ENCODE measurements at regions not wholly inside any gene's neighbourhood (a gene's known extent, or its start where the extent isn't known, plus 50 kb on each side); places are given as distances from the start of the nearest gene placed in this dataset.

- CTCF ChIA-PET, result no interaction called here
- Mint-ChIP-seq H3K9me3 (ENCODE audit: low read depth) (no peaks in the 10 kb centered on the region), H3K4me1 (no peaks in the 10 kb centered on the region), H3K4me3 (no peak overlapping the region), H3K36me3 (no peaks in the 10 kb centered on the region), H3K27ac (no peak overlapping the region), H3K27me3 (no peaks in the 10 kb centered on the region)
- no peak for DNase-seq
- no peak for ATAC-seq
These were observed 881.5 kb downstream of the LTN1 start for GRCh38 chr21:28111151-28111619.

DNA sequence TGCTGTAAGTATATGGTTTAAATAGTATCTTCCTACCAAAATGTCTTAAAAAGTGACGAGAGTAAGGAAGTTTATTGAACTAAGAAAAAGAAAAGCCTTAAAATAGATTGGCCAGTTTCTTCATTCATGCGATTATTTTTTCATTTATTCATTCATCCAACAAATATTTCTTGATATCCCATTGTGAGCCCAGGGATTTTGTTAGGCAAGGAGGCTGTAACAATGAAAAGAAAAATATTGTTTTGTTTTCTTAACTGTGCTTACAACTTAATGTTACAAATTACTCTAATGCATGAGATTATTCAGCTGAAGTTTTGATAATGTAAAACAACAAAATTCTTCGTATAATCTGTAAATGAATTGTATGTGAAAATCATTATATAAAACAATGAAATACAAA is 882.0 kb downstream of the LTN1 start:
- Mint-ChIP-seq H3K4me1 (no peaks in the 10 kb centered on the region), H3K9me3 (ENCODE audit: low read depth) (no peaks in the 10 kb centered on the region), H3K36me3 (no peaks in the 10 kb centered on the region), H3K27ac (no peak overlapping the region), H3K27me3 (no peaks in the 10 kb centered on the region), H3K4me3 (no peak overlapping the region)
- CTCF ChIA-PET, result no interaction called here
- ATAC-seq (no peak), DNase-seq (no peak)

- Mint-ChIP-seq H3K27ac (no peak overlapping the region), H3K4me1 (no peaks in the 10 kb centered on the region), H3K36me3 (no peaks in the 10 kb centered on the region), H3K27me3 (no peaks in the 10 kb centered on the region), H3K4me3 (no peak overlapping the region), H3K9me3 (ENCODE audit: low read depth) (no peaks in the 10 kb centered on the region)
- DNase-seq (no peak), ATAC-seq (no peak)
- CTCF ChIA-PET, result no interaction called here
These were observed 882.6 kb downstream of the LTN1 start for GRCh38 chr21:28110074-28110473.

- DNase-seq, result no peak
- H3K4me3 Mint-ChIP-seq, result no peak overlapping the region
- H3K36me3 Mint-ChIP-seq, result no peaks in the 10 kb centered on the region
- CTCF ChIA-PET, result no interaction called here
- no peak overlapping the region for H3K27ac Mint-ChIP-seq
- H3K9me3 Mint-ChIP-seq (ENCODE audit: low read depth), result no peaks in the 10 kb centered on the region
- H3K4me1 Mint-ChIP-seq, result no peaks in the 10 kb centered on the region
- ATAC-seq, result no peak
- no peaks in the 10 kb centered on the region for H3K27me3 Mint-ChIP-seq
These were observed 886.2 kb downstream of the LTN1 start for GRCh38 chr21:28106370-28106890.

GRCh38 chr21:28104346-28104745 is 888.3 kb downstream of the LTN1 start:
- no peaks in the 10 kb centered on the region for H3K27me3 Mint-ChIP-seq
- DNase-seq (no peak), ATAC-seq (no peak)
- CTCF ChIA-PET, result no interaction called here
- no peak overlapping the region for H3K27ac Mint-ChIP-seq
- no peaks in the 10 kb centered on the region for H3K4me1 Mint-ChIP-seq
- no peak overlapping the region for H3K4me3 Mint-ChIP-seq
- no peaks in the 10 kb centered on the region for H3K9me3 Mint-ChIP-seq (ENCODE audit: low read depth)
- H3K36me3 Mint-ChIP-seq, result no peaks in the 10 kb centered on the region

- Mint-ChIP-seq H3K4me1 (no peaks in the 10 kb centered on the region), H3K9me3 (ENCODE audit: low read depth) (no peaks in the 10 kb centered on the region), H3K36me3 (no peaks in the 10 kb centered on the region), H3K27ac (no peak overlapping the region), H3K27me3 (no peaks in the 10 kb centered on the region), H3K4me3 (no peak overlapping the region)
- CTCF ChIA-PET, result no interaction called here
- DNase-seq, result no peak
- ATAC-seq, result no peak
These were observed 892.3 kb downstream of the LTN1 start for GRCh38 chr21:28100366-28100765.

- Mint-ChIP-seq H3K4me3 (no peak overlapping the region), H3K9me3 (ENCODE audit: low read depth) (no peaks in the 10 kb centered on the region), H3K36me3 (no peaks in the 10 kb centered on the region), H3K27ac (no peak overlapping the region), H3K27me3 (no peaks in the 10 kb centered on the region), H3K4me1 (no peaks in the 10 kb centered on the region)
- DNase-seq (no peak), ATAC-seq (no peak)
- CTCF ChIA-PET, result no interaction called here
These were observed 893.5 kb downstream of the LTN1 start for GRCh38 chr21:28099001-28099705.

GRCh38 chr21:28091466-28091865 is 901.2 kb downstream of the LTN1 start:
- Mint-ChIP-seq H3K27ac (no peak overlapping the region), H3K4me1 (no peaks in the 10 kb centered on the region), H3K4me3 (no peak overlapping the region), H3K27me3 (no peaks in the 10 kb centered on the region), H3K36me3 (no peaks in the 10 kb centered on the region), H3K9me3 (ENCODE audit: low read depth) (no peaks in the 10 kb centered on the region)
- ATAC-seq, result no peak
- DNase-seq, result no peak
- CTCF ChIA-PET, result no interaction called here

DNA sequence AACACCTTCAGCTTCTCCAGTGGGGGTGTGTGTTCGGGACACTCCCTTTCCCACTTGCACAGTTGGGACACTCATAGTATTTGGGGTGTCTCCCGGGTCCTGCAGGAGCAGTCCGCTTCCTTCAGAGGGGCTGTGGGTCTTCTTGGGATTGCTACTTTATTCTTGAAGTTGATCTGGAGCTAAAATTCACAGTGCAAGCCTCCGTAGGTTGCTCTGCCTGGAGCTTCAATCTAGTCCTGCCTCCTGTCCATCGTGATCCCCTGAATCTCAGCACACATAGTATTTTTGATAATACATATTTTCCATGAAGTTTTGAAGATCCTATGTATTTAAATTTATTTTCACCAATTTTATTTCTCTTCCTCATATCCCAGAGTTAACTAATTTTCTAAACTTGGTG is 902.1 kb downstream of the LTN1 start:
- DNase-seq, result no peak
- ATAC-seq, result no peak
- Mint-ChIP-seq H3K9me3 (ENCODE audit: low read depth) (no peaks in the 10 kb centered on the region), H3K4me3 (no peak overlapping the region), H3K27ac (no peak overlapping the region), H3K27me3 (no peaks in the 10 kb centered on the region), H3K4me1 (no peaks in the 10 kb centered on the region), H3K36me3 (no peaks in the 10 kb centered on the region)
- CTCF ChIA-PET, result no interaction called here

DNA sequence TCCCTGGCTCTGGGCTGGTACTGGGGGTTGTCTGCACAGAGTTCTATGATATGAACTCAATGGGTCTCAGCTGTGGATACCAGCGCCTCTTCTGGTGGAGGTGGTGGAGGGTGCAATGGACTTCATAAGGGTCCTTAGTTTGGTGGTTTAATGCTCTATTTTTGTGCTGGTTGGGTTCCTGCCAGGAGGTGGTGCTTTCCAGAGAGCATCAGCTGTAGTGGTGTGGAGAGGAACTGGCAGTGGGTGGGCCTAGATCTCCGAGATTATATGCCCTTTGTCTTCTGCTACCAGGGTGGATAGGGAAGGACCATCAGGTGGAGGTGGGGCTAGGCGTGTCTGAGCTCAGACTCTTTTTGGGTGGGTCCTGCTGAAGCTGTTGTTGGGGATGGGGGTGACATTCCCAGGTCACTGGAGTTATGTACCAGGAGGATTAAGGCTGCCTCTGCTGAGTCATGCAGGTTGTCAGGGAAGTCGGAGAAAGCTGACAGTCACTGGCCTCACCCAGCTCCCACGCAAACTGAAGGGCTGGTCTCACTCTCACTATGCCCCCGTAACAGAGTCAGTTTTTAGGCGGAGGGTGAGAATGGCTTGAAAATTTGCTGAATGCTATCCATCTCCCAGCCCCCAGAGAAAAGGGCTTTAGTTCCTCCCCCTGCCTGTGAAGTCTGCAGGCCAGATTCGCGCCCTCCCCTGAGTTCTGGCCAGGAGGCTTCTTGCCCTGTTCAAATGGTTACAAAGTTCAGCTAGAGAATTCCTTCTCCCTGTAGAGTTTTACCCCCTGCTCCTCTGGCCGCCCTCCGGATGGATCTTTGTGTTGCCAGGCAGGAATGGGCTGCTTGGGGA is 902.9 kb downstream of the LTN1 start:
- ATAC-seq (no peak), DNase-seq (no peak)
- CTCF ChIA-PET, result no interaction called here
- Mint-ChIP-seq H3K9me3 (ENCODE audit: low read depth) (no peaks in the 10 kb centered on the region), H3K36me3 (no peaks in the 10 kb centered on the region), H3K4me3 (no peak overlapping the region), H3K4me1 (no peaks in the 10 kb centered on the region), H3K27ac (no peak overlapping the region), H3K27me3 (no peaks in the 10 kb centered on the region)

GRCh38 chr21:28086861-28087581 is 905.7 kb downstream of the LTN1 start:
- CTCF ChIA-PET, result no interaction called here
- no peak overlapping the region for H3K27ac Mint-ChIP-seq
- DNase-seq (no peak), ATAC-seq (no peak)
- no peaks in the 10 kb centered on the region for H3K36me3 Mint-ChIP-seq
- no peaks in the 10 kb centered on the region for H3K27me3 Mint-ChIP-seq
- no peak overlapping the region for H3K4me3 Mint-ChIP-seq
- peaks cover 7% of the 10 kb centered on the region for H3K9me3 Mint-ChIP-seq (ENCODE audit: low read depth)
- no peaks in the 10 kb centered on the region for H3K4me1 Mint-ChIP-seq

DNA sequence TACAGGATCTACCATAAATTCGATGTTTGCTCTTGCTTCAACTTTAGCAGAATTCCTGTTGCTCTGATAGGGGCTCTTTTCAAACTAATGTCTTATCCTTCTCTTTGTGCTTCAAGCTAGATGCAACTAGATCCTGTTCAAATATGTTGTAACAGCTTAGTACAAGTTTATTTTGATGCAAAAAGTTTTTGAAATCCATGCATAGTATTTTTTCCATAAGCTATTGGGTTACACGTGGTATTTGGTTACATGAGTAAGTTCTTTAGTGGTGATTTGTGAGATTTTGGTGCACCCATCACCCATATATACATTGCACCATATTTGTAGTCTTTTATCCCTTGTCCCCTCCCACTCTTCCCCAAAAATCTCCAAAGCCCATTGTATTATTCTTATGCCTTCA is 907.7 kb downstream of the LTN1 start:
- DNase-seq (no peak), ATAC-seq (no peak)
- H3K27ac Mint-ChIP-seq, result no peak overlapping the region
- no peak overlapping the region for H3K4me3 Mint-ChIP-seq
- H3K9me3 Mint-ChIP-seq (ENCODE audit: low read depth), result peaks cover 7% of the 10 kb centered on the region
- H3K27me3 Mint-ChIP-seq, result no peaks in the 10 kb centered on the region
- H3K36me3 Mint-ChIP-seq, result no peaks in the 10 kb centered on the region
- no peaks in the 10 kb centered on the region for H3K4me1 Mint-ChIP-seq
- CTCF ChIA-PET, result no interaction called here

DNA sequence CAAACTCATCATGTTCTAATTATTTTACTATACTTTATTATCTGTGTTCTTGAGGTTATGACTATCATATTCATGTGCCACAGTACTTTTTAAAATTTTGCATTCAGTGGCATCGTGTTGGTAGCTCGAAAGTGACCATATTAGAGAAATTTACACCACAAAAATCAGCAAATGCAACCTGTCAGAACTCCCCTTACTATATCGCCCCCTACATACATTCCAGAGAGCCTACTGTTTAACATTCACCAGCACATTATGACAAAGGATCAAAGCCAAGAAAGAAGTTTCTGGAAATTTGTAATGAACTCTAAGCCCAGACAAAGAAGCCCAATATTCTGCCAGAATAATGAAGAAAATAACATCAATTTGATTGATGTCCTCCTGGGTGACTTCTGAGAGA is 909.3 kb downstream of the LTN1 start:
- H3K27me3 Mint-ChIP-seq, result no peaks in the 10 kb centered on the region
- no peak overlapping the region for H3K4me3 Mint-ChIP-seq
- DNase-seq, result no peak
- ATAC-seq, result no peak
- no peaks in the 10 kb centered on the region for H3K4me1 Mint-ChIP-seq
- no peaks in the 10 kb centered on the region for H3K36me3 Mint-ChIP-seq
- H3K27ac Mint-ChIP-seq, result no peak overlapping the region
- peaks cover 7% of the 10 kb centered on the region for H3K9me3 Mint-ChIP-seq (ENCODE audit: low read depth)
- CTCF ChIA-PET, result no interaction called here

DNA sequence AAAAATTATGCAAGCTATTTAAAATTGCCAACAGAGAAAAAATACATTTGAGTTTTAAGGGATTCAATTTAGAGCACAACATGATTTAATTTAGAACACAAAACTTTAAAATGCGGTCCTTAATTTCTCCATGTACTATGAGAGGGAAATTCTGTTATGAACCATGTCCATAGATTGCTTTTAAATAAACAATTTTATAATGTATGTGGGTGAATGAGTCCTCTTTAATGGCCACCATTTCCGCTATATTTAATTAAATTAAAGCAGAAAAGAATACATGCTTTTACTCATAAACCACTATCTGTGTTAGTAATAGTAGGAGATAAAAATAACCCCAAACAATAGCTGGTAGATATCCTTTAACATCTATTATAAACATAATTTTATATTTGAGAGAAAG is 914.6 kb downstream of the LTN1 start:
- Mint-ChIP-seq H3K27ac (no peak overlapping the region), H3K36me3 (no peaks in the 10 kb centered on the region), H3K9me3 (ENCODE audit: low read depth) (peaks cover 7% of the 10 kb centered on the region), H3K27me3 (no peaks in the 10 kb centered on the region), H3K4me1 (no peaks in the 10 kb centered on the region), H3K4me3 (no peak overlapping the region)
- ATAC-seq (no peak), DNase-seq (no peak)
- CTCF ChIA-PET, result no interaction called here

Measured in activated CD8-positive, alpha-beta memory T cell treated with anti-CD3 and anti-CD28 coated beads, Interleukin-2, amount 10 ng/mL, durations not matched to agents 7 days and 5 days (primary cell).